ENCODE measurements at regions not wholly inside any gene's neighbourhood (a gene's known extent, or its start where the extent isn't known, plus 50 kb on each side); places are given as distances from the start of the nearest gene placed in this dataset.

- no peak overlapping the region for H3K4me3 ChIP-seq (ENCODE audit: low read depth, low read length)
- no peaks in the 10 kb centered on the region for H3K36me3 ChIP-seq (ENCODE audit: control insufficient read depth, insufficient read depth, low read length)
- H3K27me3 ChIP-seq (ENCODE audit: control insufficient read depth, insufficient read depth, low read length): no peaks in the 10 kb centered on the region
- DNase-seq (ENCODE audit: low read depth): no peak
- no peak for TF ChIP-seq CTCF (IDR thresholded peaks at IDR 0.05; ENCODE audit: insufficient read depth, low read length, poor library complexity, severe bottlenecking)
Observed at GRCh38 chr14:87600240-87600639, 392.7 kb downstream of the GALC start.

- no peak overlapping the region for H3K4me3 ChIP-seq (ENCODE audit: low read depth, low read length)
- no peak for TF ChIP-seq CTCF (IDR thresholded peaks at IDR 0.05; ENCODE audit: insufficient read depth, low read length, poor library complexity, severe bottlenecking)
- DNase-seq (ENCODE audit: low read depth): no peak
Observed at GRCh38 chr14:87581298-87581697, 411.7 kb downstream of the GALC start.

GRCh38 chr14:87579036-87579435, 413.9 kb downstream of the GALC start:
- no peak for TF ChIP-seq CTCF (IDR thresholded peaks at IDR 0.05; ENCODE audit: insufficient read depth, low read length, poor library complexity, severe bottlenecking)
- H3K36me3 ChIP-seq (ENCODE audit: control insufficient read depth, insufficient read depth, low read length): no peaks in the 10 kb centered on the region
- H3K27me3 ChIP-seq (ENCODE audit: control insufficient read depth, insufficient read depth, low read length): no peaks in the 10 kb centered on the region
- H3K4me3 ChIP-seq (ENCODE audit: low read depth, low read length): no peak overlapping the region
- no peak for DNase-seq (ENCODE audit: low read depth)

More at GRCh38 chr14:87581298-87581697, 411.7 kb downstream of the GALC start:
- Histone ChIP-seq H3K27me3 (ENCODE audit: control insufficient read depth, insufficient read depth, low read length) (no peaks in the 10 kb centered on the region), H3K36me3 (ENCODE audit: control insufficient read depth, insufficient read depth, low read length) (no peaks in the 10 kb centered on the region)

- no peak for DNase-seq (ENCODE audit: low read depth)
- H3K4me3 ChIP-seq (ENCODE audit: low read depth, low read length): no peak overlapping the region
- no peaks in the 10 kb centered on the region for H3K27me3 ChIP-seq (ENCODE audit: control insufficient read depth, insufficient read depth, low read length)
- no peak for TF ChIP-seq CTCF (IDR thresholded peaks at IDR 0.05; ENCODE audit: insufficient read depth, low read length, poor library complexity, severe bottlenecking)
- H3K36me3 ChIP-seq (ENCODE audit: control insufficient read depth, insufficient read depth, low read length): no peaks in the 10 kb centered on the region
Observed at GRCh38 chr14:87575378-87575777, 417.6 kb downstream of the GALC start.

GRCh38 chr14:87573591-87573990, 419.4 kb downstream of the GALC start:
- TF ChIP-seq CTCF (IDR thresholded peaks at IDR 0.05; ENCODE audit: insufficient read depth, low read length, poor library complexity, severe bottlenecking): no peak
- no peak for DNase-seq (ENCODE audit: low read depth)
- no peaks in the 10 kb centered on the region for H3K36me3 ChIP-seq (ENCODE audit: control insufficient read depth, insufficient read depth, low read length)
- no peak overlapping the region for H3K4me3 ChIP-seq (ENCODE audit: low read depth, low read length)
- H3K27me3 ChIP-seq (ENCODE audit: control insufficient read depth, insufficient read depth, low read length): no peaks in the 10 kb centered on the region

GRCh38 chr14:87567618-87568295, 425.2 kb downstream of the GALC start:
- Histone ChIP-seq H3K27me3 (ENCODE audit: control insufficient read depth, insufficient read depth, low read length) (no peaks in the 10 kb centered on the region), H3K4me3 (ENCODE audit: low read depth, low read length) (no peak overlapping the region), H3K36me3 (ENCODE audit: control insufficient read depth, insufficient read depth, low read length) (no peaks in the 10 kb centered on the region)
- no peak for DNase-seq (ENCODE audit: low read depth)
- no peak for TF ChIP-seq CTCF (IDR thresholded peaks at IDR 0.05; ENCODE audit: insufficient read depth, low read length, poor library complexity, severe bottlenecking)

Data from kidney epithelial cell (primary cell).